ENCODE measurements at regions not wholly inside any gene's neighbourhood (a gene's known extent, or its start where the extent isn't known, plus 50 kb on each side); places are given as distances from the start of the nearest gene placed in this dataset.
"Not testable (repeated sequence)": the region's sequence is repeated elsewhere in the genome, so short reads cannot be mapped to it uniquely, and the experiment has no call there.

DNA sequence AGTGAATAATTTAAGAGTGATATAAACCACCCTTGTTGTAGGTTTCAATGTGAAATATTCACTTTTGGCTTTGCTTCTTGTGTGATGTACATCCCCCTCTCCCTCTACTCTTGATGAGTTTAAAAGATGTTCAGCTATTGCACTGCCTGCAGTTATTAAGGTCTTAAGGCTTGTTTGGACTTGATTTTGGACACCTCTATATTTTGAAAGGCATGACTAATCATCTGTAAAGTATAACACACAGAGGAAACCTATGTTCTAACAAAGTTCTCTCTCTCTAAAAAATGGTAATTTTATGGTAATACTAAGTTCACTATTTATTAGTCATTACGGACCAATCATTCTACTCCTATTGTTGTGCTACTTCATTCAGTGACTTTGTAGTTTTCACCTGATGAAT, 1719.9 kb downstream of the GRIK2 start:
- DNase-seq = no peak

DNA sequence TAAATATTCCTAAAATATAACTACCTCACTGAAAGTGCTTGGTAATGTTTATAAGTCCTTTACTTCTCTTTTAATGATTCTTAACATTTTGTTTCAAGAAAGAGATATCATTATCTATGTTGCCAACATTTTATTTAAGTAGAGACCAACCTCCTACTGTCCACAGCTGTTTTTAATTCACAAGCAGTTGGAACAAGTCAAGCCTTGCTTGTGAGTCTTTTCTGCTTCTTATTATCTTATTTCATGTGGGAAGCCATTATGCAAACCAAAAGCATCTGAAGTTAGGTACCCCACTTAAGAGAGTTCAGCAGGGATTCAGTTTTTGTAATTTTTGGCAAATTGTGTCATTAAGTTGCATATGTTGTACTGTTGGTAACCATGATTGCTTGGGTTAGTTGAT, 1714.5 kb downstream of the GRIK2 start:
- DNase-seq = no peak

DNA sequence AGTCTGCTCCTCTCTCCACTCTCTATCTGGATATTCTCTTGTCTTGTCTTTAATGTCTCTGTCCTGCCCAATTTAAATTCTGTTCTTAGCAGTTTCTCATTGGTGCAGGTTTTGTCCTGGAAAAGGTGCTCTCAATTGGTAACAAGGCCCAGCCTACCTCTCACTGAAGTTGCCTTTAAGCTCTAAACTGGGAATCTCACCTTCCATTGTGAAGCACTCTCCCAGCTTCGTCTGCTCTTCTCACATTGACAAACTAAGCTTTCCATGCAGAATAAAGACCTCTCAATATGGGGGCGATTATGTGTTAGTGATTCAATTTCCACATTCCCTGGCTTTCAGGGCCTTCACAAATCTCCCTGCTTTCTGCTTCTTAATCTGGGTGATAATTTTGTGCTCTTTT, 1712.2 kb downstream of the GRIK2 start:
- DNase-seq = no peak

DNA sequence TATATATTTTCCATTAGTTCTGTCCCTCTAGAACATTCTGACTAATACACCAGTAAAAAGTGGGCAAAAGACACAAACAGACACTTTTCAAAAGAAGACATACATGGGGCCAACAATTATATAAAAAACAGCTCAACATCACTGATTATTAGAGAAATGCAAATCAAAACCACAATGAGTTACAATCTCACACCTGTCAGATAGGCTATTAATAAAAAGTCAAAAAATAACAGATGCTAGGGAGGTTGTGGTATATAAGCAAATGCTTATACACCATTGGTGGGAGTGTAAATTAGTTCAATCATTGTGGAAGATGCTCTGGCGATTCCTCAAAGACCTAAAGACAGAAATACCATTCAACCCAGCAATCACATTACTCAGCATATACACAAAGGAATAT, 1707.8 kb downstream of the GRIK2 start:
- no peak for DNase-seq

DNA sequence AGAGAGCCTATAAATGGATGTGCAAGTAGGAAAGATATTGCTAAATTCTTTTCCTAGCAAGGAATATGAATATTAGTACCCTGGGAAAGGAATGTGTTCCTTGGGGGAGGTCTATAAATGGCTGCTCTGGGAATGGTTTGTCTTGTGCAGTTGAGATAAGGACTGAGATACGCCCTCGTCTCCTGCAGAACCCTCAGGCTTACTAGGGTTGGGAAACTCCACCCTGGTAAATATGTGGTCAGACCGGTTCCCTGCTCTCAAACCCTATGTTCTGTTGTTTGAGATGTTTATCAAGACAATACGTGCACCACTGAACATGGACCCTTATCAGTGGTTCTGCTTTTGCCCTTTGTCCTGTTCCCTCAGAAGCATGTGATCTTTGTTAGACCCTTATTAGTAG, 1698.9 kb downstream of the GRIK2 start:
- not testable (repeated sequence) for DNase-seq

DNA sequence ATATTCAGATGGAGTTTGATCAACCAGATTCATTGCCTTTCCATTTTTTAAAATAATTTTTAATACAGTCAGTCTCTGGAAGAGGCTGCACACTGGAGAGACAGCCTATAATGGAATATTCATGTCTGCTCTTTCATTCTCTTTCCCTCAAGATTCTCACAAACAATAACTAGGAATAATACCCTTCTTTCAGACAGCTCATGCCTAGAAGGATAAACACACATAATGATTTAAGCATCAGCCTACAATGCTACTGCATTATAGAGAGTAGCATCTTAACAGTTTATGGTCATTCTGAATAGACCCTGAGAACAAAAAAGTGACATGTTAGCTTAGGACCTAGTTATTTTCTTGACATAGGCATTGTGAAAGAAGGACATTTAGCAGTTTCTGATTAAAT, 1692.3 kb downstream of the GRIK2 start:
- no peak for DNase-seq

DNA sequence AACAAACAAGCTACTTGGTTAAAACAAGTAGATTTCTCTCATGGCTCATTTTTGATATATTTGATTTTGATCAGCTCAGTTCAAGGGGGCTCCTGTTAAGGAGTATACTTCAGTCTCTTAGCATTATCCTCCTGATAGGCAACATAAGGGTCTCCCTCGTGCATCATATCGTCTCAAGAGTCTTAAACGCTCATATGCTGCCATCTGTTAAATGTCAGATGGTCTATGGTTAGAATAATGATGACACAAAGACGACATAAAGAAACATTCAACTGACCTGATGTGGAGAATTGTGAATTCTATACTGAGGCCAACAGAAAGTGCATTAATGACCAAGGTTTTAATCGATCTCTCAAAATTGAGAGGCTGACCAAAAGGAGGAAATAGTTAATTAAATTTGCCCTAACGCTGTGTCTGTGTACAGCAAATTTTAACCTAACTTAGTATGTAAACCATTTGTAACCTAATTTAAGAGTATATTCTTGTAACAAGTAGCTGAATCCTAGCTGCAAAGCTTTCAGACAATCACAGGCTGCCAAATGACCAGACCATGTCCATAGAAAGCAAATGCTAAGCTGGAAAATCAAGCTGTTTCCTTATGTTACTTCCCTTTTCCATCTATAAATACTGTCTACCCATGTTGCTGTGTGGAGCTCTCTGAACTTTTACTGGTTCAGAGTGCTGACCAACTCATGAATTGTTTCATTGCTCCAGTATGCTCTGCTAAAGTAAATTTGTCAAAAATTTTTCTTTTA, 1688.5 kb downstream of the GRIK2 start:
- no peak for DNase-seq

DNA sequence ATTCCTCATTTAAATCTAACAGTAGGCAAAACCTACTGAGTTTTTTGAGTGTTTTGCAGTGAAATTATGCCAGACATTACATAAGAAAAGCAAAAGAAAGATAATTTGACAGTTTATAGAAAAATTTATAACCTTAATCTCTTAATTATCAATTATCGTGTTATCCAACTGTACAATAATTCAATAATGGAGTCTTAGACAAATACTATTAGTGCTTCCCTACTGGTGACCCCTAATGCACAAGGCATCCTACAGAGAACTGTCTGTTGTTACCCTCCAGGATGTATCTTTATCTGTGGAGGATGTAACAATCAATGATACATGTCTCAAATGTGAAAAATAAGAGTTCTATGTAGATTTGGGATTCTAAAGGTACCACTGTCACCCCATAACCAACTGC, 1687.6 kb downstream of the GRIK2 start:
- DNase-seq = no peak

DNA sequence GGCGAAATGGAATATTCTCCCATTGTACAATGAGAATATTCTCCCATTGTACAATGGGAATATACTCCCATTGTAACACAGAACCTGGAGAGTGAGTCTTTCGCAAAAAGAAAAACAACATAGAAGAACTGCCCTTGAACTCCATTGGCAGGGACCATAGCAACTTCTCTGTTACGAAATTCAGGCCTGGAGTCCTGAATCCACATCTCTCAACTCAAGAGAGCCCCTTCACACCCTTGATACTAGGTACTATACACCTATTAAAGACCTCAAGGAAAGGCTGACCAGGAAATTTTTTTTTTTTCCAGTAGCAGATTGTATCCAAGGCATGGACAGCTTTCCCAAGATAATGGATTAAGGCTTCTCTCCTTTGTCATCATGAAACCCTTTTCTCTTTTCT, 1687.0 kb downstream of the GRIK2 start:
- DNase-seq = no peak

DNA sequence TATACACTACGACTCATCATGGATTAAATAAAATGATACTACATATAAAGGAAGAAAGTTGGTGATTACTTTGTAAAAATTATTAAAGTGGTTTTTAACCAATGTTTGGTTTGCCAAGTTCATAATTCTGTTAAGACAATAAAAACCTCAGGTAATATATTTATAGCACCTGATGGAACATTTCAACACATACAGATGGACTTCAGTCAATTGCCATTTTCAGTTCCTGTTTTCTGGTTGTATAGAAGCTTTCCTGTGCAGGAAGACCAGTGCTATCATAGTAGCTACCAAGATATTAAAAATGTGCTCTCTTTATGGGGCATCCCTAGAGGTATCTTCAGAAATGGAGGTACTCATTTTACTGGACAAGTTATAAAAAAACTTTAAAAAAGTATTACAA, 1686.4 kb downstream of the GRIK2 start:
- DNase-seq = no peak

DNA sequence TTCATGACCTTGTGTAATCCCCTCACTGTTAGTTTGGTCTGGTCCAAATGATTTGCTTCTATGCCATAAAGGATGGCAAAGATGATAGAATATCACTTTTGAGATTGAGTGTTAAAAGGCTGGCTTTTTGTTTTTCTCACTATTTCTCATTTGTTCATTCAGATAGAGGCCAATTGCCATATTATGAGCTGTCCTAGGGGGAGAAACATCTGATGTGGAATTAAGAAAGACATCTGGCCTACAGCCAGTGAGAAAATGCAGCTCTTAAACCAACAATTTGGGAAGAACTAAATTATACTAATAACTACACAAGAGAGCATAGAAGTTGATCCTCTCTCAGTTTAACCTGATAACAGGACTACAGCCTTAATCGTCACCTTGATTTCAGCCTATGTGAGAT, 1668.6 kb downstream of the GRIK2 start:
- no peak for DNase-seq

DNA sequence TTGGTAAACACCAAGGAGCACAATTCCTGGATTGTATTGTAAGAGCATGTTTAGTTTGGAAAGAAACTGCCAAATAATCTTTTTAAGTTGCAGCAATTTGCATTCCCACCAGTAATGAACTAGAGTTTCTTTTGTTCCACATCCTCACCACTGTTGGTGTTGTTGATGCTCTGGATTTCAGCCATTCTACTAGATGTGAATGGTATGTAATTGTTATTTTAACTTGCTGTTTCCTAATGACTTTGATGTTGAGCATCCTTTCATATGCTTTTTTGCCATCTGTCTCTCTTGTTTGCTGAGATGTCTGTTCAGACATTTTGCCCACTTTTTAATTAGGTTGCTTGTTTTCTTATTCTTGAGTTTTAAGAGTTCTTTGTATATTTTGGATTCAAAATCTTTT, 1654.1 kb downstream of the GRIK2 start:
- no peak for DNase-seq

DNA sequence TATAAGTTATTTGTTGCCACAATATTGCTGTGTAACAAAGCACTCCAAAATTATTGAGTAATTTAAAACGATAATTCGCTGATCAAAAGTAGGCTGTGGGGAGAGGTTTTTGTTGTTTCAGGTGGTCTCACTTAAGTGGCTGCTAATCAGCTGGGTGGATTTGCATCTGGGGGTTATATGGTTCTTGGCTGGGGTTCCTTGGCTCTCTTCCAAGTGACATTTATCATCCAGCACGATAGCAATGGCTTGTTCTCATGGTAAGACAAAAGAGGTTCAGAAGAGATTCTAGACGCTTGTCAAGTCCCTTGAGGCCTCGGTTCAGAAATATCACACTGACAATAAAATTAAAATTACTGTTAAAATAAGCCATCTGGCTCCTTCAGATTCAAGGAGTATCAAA, 1648.8 kb downstream of the GRIK2 start:
- no peak for DNase-seq

DNA sequence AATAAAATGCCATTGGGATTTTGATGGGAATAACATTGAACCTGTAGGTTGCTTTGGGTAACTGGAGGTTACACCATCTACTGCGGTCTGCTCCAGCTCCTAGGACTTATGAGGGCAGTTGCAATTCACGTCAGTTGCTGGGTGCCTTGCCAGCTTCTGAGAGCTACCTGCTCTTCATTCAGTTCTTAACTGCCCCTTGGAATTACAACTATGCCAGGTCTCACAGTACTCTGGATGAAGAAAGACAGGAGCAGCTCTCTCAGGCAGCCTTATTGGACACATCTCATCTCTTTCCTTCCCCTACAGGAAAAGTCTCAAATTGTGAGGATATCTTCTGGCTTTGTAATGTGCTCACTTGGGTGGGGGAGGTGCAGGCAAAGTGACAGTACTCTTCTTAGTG, 1643.3 kb downstream of the GRIK2 start:
- no peak for DNase-seq

DNA sequence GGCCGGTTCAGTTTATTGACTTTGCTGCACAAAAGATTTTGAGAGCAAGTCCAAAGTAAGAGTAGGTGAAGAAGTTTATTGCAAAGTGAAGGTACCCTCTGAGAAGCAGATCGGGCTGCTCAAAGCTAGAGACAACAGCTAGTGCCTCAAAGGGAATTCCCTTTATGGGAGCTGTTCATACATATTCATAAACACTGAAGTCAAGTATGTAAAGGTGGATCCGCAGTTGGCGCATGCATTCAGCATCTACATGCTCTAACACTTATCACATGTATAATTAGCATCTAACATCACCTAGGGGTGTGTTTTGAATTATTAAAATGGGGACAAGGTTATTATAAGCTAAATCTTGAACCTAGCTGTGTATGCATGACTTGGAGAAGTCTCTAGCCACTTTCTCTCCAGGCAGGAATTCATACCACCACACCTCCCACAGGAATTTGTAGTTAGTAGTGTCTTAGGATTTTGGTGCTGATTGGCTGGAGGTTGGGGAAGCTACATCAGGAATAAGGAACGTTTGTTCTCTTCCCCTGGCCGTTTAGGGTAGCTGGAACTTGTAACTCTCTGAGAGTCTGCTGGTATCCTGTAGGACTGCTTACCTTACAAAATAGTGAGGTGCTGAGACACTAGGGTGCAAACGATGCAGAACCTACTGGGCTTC, 1633.9 kb downstream of the GRIK2 start:
- no peak for DNase-seq

DNA sequence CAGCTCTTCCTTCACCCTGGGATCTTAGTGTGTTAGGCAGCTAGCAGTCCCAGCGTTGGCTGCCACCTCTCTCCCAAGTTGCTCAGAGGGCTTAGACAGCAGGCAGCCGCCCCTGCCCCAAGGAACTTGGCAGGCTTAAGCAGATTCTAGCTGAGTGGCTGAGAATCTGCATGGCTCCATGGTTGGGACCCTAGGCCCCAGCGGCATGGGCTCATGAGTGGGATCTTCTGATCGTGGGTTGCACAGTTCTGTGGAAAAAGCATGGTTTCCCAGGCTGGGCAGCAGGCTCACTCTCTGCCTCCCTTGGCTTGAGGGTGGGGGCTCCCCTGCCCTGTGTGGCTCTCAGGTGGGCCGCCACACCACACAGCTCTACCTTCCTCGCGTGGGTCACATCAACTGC, 1624.9 kb downstream of the GRIK2 start:
- DNase-seq = no peak

DNA sequence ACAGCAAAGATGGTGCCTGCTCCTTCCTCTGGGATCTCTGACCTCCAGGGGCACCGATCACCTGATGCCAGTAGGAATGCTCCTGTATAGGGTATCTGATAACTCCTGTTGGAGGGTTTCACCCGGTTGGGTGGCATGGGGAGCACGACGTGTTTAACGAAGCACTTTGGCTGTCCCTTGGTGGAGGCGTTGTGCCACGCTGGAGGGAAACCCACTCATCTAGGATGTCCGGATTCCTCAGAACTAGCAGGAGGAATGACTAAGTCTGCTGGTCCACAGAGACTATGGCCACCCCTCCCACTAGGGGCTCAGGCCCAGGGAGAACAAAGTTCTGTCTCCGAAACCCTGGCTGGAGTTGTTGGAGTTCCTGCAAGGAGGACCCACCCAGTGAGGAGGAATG, 1624.4 kb downstream of the GRIK2 start:
- DNase-seq = no peak

DNA sequence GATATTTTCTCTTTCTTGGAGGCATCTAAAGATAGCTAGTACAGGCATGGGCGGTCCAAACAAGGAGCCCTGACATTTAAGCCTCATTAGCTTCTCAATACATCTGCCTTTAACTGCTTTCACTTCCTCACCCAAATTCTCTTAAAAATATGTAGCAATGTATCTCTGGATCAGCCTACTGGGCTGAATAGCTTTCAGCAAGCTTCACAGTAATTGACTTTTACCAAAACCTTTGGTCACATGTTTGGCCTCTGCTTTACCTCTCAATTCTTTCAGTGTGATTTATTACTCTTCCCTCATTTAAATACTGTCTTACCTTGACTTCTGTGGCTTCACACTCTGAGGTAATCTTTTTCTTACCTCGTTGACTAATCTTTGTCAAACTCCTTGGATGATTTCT, 1618.1 kb downstream of the GRIK2 start:
- DNase-seq = no peak

DNA sequence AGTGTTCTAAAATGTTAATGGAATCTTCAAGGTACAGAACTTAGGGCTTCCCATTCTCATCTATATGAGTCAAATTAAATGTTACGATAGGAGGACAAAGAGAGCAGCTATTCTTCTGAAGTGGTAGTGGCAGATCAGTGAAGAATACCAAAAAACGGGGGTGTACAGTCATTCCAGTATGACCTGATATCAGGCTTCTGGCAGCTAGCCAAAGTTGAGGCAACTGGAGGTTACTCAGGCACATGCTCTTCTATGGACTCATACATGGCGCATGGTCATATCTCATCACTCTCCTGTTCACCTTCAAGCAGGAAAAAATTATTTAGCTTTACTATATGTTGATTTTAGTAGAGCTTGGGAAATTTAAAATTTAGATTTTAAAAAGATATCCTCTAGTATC, 1608.8 kb downstream of the GRIK2 start:
- no peak for DNase-seq

DNA sequence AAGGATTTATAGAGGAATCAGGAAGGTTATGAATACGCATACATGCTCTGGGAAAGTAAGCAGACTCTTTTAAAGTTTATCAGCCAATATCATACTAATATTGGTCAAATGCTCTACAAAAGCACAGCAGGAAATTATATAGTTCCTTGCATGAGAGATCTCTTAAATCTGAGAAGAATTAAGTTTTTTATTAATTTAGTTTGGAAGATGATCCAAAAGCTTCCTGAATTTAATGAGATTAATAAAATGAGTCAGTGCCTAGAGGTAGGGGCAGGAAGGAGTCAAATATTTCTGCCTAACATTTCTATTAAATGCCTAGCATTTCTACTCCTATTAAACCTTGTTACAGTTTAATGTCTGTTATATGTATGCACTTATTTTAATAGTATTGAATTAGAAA, 1608.2 kb downstream of the GRIK2 start:
- DNase-seq = no peak

DNA sequence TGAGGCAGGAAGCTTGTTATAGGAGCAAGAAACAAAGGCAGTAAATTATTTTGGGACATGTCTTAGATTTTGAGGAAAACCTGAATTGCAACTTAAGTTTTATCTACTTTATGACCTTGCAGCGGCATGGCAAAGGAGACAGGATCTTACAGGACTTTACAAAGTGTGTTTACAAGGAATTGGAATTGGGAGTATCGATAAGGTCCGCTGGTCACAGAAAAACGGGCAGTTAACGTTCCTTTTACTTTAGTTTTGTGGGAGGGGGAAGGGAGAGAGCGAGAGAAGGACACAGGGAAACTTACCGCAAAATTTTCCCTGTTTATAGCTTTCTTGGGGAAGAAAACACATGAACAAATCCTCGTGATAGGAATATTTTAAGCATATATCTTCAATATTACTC, 1607.2 kb downstream of the GRIK2 start:
- DNase-seq = no peak

DNA sequence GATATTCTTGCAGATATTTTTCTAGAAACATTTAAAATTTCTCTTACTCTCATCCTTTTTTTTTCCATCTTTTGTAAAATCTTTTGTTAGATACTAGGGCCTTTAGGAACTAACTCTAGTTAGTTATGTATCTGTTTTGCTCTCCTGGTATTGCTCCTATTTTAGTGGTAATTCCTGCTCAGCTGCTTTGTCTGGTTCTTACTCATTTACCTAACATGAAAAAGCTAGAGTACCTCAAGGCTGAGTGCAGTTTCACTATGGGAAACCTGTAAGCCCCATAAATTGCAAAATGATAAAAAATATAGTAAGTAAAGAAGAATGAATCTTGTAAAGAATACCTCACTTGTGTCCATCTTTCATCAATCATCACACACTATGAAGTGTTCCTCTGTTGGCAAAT, 1602.0 kb downstream of the GRIK2 start:
- DNase-seq = no peak

DNA sequence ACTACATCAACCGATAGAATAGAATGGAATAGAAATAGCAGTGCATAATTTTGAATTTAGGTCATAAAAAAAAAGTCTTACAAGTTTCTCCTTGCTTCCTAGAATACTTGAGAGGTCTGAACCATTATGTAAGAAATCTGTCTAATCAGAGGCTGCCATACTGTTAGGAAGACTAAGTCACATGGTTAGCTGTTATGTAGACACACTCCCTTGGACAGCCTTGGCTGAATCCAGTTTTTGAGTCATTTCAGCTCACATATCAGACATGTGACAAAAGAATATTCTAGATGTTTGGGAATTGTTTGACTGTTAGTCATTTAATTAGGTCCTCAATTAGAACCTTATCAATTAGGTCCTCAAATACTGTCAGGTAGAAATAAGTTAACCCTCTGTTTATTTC, 1601.4 kb downstream of the GRIK2 start:
- no peak for DNase-seq

DNA sequence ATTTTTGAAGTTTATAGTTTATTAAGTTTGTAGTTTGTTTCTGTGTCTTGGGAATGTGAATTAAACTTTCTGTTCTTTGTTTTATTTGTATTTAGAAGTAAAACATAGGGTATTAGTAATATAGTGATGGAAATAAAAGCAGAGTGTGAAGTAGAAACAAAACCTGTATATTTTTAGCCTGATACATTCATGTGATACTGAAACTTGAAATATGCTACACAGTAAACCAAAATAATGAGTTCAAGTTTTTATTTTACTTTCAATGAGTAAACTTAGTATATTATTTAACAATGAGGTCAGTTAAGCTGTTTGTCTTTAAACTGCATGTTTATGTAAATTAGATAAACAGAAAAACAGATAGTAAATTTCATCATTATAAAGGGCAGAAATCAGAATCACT, 1592.6 kb downstream of the GRIK2 start:
- DNase-seq = no peak

DNA sequence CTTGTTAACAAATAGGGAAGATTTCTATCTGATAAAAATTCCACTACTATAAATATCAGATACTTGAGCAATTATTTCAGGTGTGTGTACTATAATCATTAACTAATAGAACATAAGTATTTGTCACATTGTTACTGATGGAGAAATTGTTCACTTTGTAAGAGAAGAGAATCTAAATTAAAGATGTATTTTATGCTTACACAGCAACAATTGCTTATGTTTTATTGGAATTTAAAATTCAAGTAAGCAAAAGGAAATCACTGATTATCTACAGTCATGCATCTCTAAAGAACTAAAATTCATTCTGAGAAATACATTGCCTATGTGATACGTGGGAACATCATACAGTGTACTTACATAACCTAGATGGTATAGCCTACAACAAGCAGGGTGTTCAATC, 1590.8 kb downstream of the GRIK2 start:
- DNase-seq = no peak
